A549 (cell line): ENCODE measurements at regions not wholly inside any gene's neighbourhood (a gene's known extent, or its start where the extent isn't known, plus 50 kb on each side); places are given as distances from the start of the nearest gene placed in this dataset.
A peak's percentile ranks its signal among the peaks of the same experiment; 100 is the strongest.

Experiments
- ATAC-seq, 2 experiments: fragments of 200-7000 bp in 1 of 2; fragments of >200 bp in 1 of 2; cut with Nextera tagmentation in 1 of 2; cut with Tn5 transposase in 1 of 2; 3 replicates each; pipeline versions ENCODE4 v1.8.0 to v1.9.1; 2018 to 2020; ENCODE audit warnings: mild to moderate bottlenecking in 1 of 2, moderate library complexity in 1 of 2
- CTCF ChIA-PET: fragments of 300-600 bp; sonication (Branson Sonifier 250); formaldehyde crosslinking; extraction: SDS; loops from one replicate; lab custom pipeline; 2021; ENCODE audit warnings: antibody characterized with exemption, inconsistent platforms; lab: Yijun Ruan, JAX
- POLR2A ChIA-PET: fragments of 350-600 bp; formaldehyde crosslinking; extraction: SDS; loops from one replicate; lab custom pipeline; 2021; ENCODE audit warnings: antibody characterized with exemption, inconsistent platforms; lab: Yijun Ruan, JAX
- DNase-seq, 2 experiments: peaks; one replicate each; pipeline versions ENCODE4 v3.0.0 to v3.0.0-alpha.2; 2011 to 2016; ENCODE audit warnings: low read depth in 1 of 2, low spot score in 1 of 2
- FAIRE-seq: peaks from 2 replicates; lab custom pipeline; 2011; peaks lifted over from hg19 to GRCh38; lab: Jason Lieb, UNC
- H3K27ac ChIP-seq, 2 experiments: fragments of >200 bp; sonication (Bioruptor Twin); formaldehyde crosslinking; 3 replicates each; pipeline ENCODE4 v1.5.1; 2016 to 2017
- H3K4me1 ChIP-seq: fragments of >200 bp; sonication (Bioruptor Twin); formaldehyde crosslinking; 3 replicates; pipeline ENCODE4 v1.6.1; 2016
- H3K4me2 ChIP-seq: fragments of >200 bp; sonication (Bioruptor Twin); formaldehyde crosslinking; 3 replicates; pipeline ENCODE4 v1.6.1; 2016
- H3K4me3 ChIP-seq: fragments of >200 bp; sonication (Bioruptor Twin); formaldehyde crosslinking; 3 replicates; pipeline ENCODE4 v1.5.1; 2016
- H3K9me3 ChIP-seq: fragments of >200 bp; sonication (Bioruptor Twin); formaldehyde crosslinking; 3 replicates; pipeline ENCODE4 v1.6.1; 2016
- CBX2 ChIP-seq: fragments of 200-600 bp; sonication (generic); IDR thresholded peaks from 2 replicates; pipeline ENCODE4 v1.6.1; 2016; ENCODE audit warnings: low read depth, mild to moderate bottlenecking, borderline replicate concordance
- CEBPB ChIP-seq, 2 experiments: fragments of >200 bp in 1 of 2; sonication (Bioruptor Twin) in 1 of 2; formaldehyde crosslinking in 1 of 2; IDR thresholded peaks; 2 replicates each; pipeline ENCODE4 v1.6.1; 2012 to 2016
- EHF ChIP-seq: fragments of 250-450 bp; sonication (Bioruptor Pico); IDR thresholded peaks from 2 replicates; pipeline ENCODE4 v1.5.0; 2020; ENCODE audit warnings: mild to moderate bottlenecking
- EP300 ChIP-seq, 2 experiments: fragments of >200 bp; sonication (Bioruptor Twin); formaldehyde crosslinking; IDR thresholded peaks; 2 replicates in 1 of 2; 3 replicates in 1 of 2; pipeline ENCODE4 v1.6.1; 2016 to 2017
- FOSL2 ChIP-seq, 2 experiments: fragments of 450-650 bp in 1 of 2; fragments of >200 bp in 1 of 2; sonication (Bioruptor Twin) in 1 of 2; formaldehyde crosslinking; IDR thresholded peaks; 2 replicates each; pipeline versions ENCODE4 v1.5.0 to v1.6.1; 2016 to 2020; ENCODE audit warnings: mild to moderate bottlenecking in 1 of 2, moderate library complexity in 1 of 2
- FOXS1 ChIP-seq: fragments of 250-450 bp; sonication (Bioruptor Pico); IDR thresholded peaks from 2 replicates; pipeline ENCODE4 v1.5.0; 2020; ENCODE audit warnings: mild to moderate bottlenecking, moderate library complexity
- GATA3 ChIP-seq: IDR thresholded peaks from 2 replicates; pipeline ENCODE4 v1.6.1; 2012; ENCODE audit warnings: borderline replicate concordance
- HDAC2 ChIP-seq: fragments of 200-600 bp; sonication (generic); IDR thresholded peaks from 2 replicates; pipeline ENCODE4 v1.6.1; 2016
- HEYL ChIP-seq: fragments of 250-450 bp; sonication (Bioruptor Pico); IDR thresholded peaks from 2 replicates; pipeline ENCODE4 v1.8.0; 2021; ENCODE audit warnings: mild to moderate bottlenecking, moderate library complexity
- JUN ChIP-seq, 2 experiments: fragments of >200 bp; sonication (Bioruptor Twin); formaldehyde crosslinking; IDR thresholded peaks; 2 replicates in 1 of 2; 3 replicates in 1 of 2; pipeline ENCODE4 v1.6.1; 2016 to 2017
- JUNB ChIP-seq: fragments of >200 bp; sonication (Bioruptor Twin); formaldehyde crosslinking; IDR thresholded peaks from 2 replicates; pipeline ENCODE4 v1.6.1; 2016
- MAFK ChIP-seq: fragments of 450-650 bp; IDR thresholded peaks from 2 replicates; pipeline ENCODE4 v1.6.1; 2014; ENCODE audit not compliant: partially characterized antibody
- MAZ ChIP-seq: fragments of 150-350 bp; IDR thresholded peaks from 2 replicates; pipeline ENCODE4 v1.6.1; 2014; ENCODE audit warnings: antibody characterized with exemption, low read depth, low read length, borderline replicate concordance
- NR3C1 ChIP-seq: fragments of >200 bp; sonication (Bioruptor Twin); formaldehyde crosslinking; IDR thresholded peaks from 3 replicates; pipeline ENCODE4 v1.6.1; 2017
- POLR2A ChIP-seq: IDR thresholded peaks from 2 replicates; pipeline ENCODE4 v1.6.1; 2012; ENCODE audit warnings: mild to moderate bottlenecking, low read length
- RAD21 ChIP-seq, 2 experiments: fragments of >200 bp in 1 of 2; sonication (Bioruptor Twin) in 1 of 2; formaldehyde crosslinking in 1 of 2; IDR thresholded peaks in 1 of 2; conservative IDR thresholded peaks in 1 of 2; 2 replicates in 1 of 2; 3 replicates in 1 of 2; pipeline ENCODE4 v1.6.1; 2012 to 2018; ENCODE audit warnings: inconsistent platforms in 1 of 2
- TP53 ChIP-seq: fragments of 250-450 bp; sonication (Bioruptor Pico); IDR thresholded peaks from 2 replicates; pipeline ENCODE4 v1.5.0; 2021; ENCODE audit warnings: mild to moderate bottlenecking, moderate library complexity
- ZC3H11A ChIP-seq: fragments of 450-650 bp; IDR thresholded peaks from 2 replicates; pipeline ENCODE4 v1.6.1; 2014; ENCODE audit warnings: antibody characterized with exemption, mild to moderate bottlenecking
- WGBS: methylation state at CpG from one replicate; pipeline ENCODE4 v1.1.6; 2017; ENCODE audit errors: missing lambda C conversion rate; 5-methylcytosine and 5-hydroxymethylcytosine counted together
- TF ChIP-seq, protein P1 (sequence below): fragments of >200 bp; sonication (Bioruptor Twin); formaldehyde crosslinking; IDR thresholded peaks from 3 replicates; pipeline ENCODE4 v1.6.1; 2016
- TF ChIP-seq, protein P2 (sequence below): IDR thresholded peaks from 2 replicates; pipeline ENCODE4 v1.6.1; 2012; ENCODE audit warnings: low read depth, borderline replicate concordance
- TF ChIP-seq, protein P3 (sequence below): fragments of 200-600 bp; sonication (generic); IDR thresholded peaks from 2 replicates; pipeline ENCODE4 v1.6.1; 2016; ENCODE audit warnings: antibody characterized with exemption, mild to moderate bottlenecking, moderate library complexity
- TF ChIP-seq, protein P4 (sequence below): fragments of >200 bp; sonication (Bioruptor Twin); formaldehyde crosslinking; IDR thresholded peaks from 3 replicates; pipeline ENCODE4 v1.5.1; 2016

DNA sequence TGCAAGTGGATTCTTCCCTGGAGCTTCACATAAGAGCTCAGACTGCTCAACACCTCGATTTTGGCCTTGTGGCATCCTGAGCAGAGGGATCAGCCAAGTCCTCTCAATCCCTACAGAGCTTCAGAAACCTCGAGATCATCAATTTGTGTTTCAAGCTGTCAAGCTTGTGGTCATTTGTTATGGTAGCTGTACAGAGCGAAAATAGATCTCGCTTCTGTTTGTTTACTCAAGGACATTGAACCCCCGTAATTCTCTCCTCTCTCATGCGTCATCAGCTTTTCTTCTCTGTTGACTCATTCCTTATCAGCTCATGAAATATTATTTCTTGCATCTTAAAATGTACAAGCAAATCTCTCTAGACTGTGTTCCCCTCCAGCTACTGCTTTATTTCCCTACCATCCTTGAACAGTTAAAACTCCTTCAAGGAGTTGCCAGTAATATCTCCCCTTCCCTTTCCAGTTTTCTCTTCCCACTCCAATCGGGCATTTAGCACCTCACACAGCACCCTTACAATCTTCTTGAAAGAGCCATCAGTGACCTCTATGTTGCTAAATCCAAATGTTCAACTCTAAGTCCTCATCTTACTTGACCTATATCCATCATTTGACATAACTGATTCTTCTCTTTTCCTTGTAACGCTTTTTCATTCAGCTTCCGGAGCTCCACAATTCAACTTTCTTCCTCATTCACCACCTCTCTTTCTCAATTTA, 106.2 kb upstream of the FAT1 start:
- H3K4me3 ChIP-seq, result no peak overlapping the region
- 14% methylated on average over 9 of the region's 9 CpGs for WGBS
- CTCF ChIA-PET, result interaction anchor here (0.9 to 1.4 kb wide), 2 partner anchors 72 to 103 kb away, joined by 3 to 7 read pairs; no protein-coding TSS in a partner anchor
- FAIRE-seq (no peak), ATAC-seq (peak; percentile 54 to 88; a peak in 4 of 6 replicates), DNase-seq (peak in 1 of 2 experiments; percentile 80)
- TF ChIP-seq, protein P1, sequence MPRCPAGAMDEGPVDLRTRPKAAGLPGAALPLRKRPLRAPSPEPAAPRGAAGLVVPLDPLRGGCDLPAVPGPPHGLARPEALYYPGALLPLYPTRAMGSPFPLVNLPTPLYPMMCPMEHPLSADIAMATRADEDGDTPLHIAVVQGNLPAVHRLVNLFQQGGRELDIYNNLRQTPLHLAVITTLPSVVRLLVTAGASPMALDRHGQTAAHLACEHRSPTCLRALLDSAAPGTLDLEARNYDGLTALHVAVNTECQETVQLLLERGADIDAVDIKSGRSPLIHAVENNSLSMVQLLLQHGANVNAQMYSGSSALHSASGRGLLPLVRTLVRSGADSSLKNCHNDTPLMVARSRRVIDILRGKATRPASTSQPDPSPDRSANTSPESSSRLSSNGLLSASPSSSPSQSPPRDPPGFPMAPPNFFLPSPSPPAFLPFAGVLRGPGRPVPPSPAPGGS, result 0 out of 3 replicates have a peak, but pooled peaks have one; percentile 47
- TF ChIP-seq ZC3H11A (no peak), MAFK (peak; percentile 64), RAD21 (conservative IDR thresholded peaks at IDR 0.05 in 1 of 2, IDR thresholded peaks at IDR 0.05 in 1 of 2) (no peak; a peak in 1 of 5 replicates), MAZ (no peak), GATA3 (peak; percentile 88), HEYL (no peak), CBX2 (no peak), FOSL2 (IDR thresholded peaks at IDR 0.05) (0 out of 2 replicates have a peak, but pooled peaks have one; percentile 27), FOSL2 (CRISPR knock-in tag; IDR thresholded peaks at IDR 0.05) (peak; percentile 76), POLR2A (no peak), HDAC2 (no peak), TP53 (CRISPR knock-in tag) (no peak), NR3C1 (no peak), FOXS1 (CRISPR knock-in tag) (no peak), EHF (CRISPR knock-in tag) (no peak), JUNB (peak; percentile 77), JUN (IDR thresholded peaks at IDR 0.05) (peak in 1 of 2 experiments; percentile 21; a peak in 1 of 5 replicates), EP300 (IDR thresholded peaks at IDR 0.05) (peak; percentile 52 to 56; a peak in 2 of 5 replicates), CEBPB (IDR thresholded peaks at IDR 0.05) (peak in 1 of 2 experiments; percentile 40; a peak in 1 of 4 replicates)
- TF ChIP-seq, protein P2, sequence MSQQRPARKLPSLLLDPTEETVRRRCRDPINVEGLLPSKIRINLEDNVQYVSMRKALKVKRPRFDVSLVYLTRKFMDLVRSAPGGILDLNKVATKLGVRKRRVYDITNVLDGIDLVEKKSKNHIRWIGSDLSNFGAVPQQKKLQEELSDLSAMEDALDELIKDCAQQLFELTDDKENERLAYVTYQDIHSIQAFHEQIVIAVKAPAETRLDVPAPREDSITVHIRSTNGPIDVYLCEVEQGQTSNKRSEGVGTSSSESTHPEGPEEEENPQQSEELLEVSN, result no peak
- TF ChIP-seq, protein P3, sequence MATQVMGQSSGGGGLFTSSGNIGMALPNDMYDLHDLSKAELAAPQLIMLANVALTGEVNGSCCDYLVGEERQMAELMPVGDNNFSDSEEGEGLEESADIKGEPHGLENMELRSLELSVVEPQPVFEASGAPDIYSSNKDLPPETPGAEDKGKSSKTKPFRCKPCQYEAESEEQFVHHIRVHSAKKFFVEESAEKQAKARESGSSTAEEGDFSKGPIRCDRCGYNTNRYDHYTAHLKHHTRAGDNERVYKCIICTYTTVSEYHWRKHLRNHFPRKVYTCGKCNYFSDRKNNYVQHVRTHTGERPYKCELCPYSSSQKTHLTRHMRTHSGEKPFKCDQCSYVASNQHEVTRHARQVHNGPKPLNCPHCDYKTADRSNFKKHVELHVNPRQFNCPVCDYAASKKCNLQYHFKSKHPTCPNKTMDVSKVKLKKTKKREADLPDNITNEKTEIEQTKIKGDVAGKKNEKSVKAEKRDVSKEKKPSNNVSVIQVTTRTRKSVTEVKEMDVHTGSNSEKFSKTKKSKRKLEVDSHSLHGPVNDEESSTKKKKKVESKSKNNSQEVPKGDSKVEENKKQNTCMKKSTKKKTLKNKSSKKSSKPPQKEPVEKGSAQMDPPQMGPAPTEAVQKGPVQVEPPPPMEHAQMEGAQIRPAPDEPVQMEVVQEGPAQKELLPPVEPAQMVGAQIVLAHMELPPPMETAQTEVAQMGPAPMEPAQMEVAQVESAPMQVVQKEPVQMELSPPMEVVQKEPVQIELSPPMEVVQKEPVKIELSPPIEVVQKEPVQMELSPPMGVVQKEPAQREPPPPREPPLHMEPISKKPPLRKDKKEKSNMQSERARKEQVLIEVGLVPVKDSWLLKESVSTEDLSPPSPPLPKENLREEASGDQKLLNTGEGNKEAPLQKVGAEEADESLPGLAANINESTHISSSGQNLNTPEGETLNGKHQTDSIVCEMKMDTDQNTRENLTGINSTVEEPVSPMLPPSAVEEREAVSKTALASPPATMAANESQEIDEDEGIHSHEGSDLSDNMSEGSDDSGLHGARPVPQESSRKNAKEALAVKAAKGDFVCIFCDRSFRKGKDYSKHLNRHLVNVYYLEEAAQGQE, result no peak
- TF ChIP-seq, protein P4, sequence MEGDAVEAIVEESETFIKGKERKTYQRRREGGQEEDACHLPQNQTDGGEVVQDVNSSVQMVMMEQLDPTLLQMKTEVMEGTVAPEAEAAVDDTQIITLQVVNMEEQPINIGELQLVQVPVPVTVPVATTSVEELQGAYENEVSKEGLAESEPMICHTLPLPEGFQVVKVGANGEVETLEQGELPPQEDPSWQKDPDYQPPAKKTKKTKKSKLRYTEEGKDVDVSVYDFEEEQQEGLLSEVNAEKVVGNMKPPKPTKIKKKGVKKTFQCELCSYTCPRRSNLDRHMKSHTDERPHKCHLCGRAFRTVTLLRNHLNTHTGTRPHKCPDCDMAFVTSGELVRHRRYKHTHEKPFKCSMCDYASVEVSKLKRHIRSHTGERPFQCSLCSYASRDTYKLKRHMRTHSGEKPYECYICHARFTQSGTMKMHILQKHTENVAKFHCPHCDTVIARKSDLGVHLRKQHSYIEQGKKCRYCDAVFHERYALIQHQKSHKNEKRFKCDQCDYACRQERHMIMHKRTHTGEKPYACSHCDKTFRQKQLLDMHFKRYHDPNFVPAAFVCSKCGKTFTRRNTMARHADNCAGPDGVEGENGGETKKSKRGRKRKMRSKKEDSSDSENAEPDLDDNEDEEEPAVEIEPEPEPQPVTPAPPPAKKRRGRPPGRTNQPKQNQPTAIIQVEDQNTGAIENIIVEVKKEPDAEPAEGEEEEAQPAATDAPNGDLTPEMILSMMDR, result no peak
- H3K4me2 ChIP-seq, result peak overlapping the region; percentile 49
- POLR2A ChIA-PET, result interaction anchor here (0.7 kb wide), 1 partner anchor 107 kb away, joined by 3 read pairs; the partner anchor contains the start of gene FAT1
- peak overlapping the region; percentile 69 to 71 for H3K27ac ChIP-seq
- no peaks in the 10 kb centered on the region for H3K9me3 ChIP-seq
- peaks cover 26% of the 10 kb centered on the region for H3K4me1 ChIP-seq
